ENCODE measurements at regions not wholly inside any gene's neighbourhood (a gene's known extent, or its start where the extent isn't known, plus 50 kb on each side); places are given as distances from the start of the nearest gene placed in this dataset.

DNA sequence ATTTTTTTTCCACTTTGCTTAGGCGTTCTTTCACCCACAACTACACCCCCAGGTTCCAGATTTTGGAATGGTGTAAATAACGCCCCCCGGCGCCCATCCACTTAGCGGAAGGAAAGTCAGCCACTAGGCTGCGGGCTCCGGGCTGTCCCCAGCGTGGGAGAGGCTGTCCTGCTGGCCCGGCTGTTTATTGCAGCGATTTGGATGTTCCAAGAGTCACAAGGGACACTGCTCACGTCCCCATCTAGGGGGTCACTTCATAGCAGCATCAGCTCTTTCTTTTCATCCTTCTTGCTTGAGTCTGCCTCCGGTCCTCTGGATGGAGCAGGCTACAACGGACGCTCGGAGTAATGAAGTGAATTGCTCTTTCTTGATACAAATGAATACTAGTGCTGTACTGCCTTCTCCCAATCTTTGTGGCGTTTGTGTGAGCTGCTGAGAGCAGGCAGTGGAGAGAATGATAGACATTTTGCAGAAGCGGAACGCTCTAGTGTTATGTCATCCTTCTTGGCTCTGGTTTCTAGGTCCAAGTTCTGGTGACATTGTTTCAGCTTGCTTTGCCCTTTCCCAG lies 50.7 kb upstream of the PAIP2B start:
- DNase-seq, result peak; percentile 76

DNA sequence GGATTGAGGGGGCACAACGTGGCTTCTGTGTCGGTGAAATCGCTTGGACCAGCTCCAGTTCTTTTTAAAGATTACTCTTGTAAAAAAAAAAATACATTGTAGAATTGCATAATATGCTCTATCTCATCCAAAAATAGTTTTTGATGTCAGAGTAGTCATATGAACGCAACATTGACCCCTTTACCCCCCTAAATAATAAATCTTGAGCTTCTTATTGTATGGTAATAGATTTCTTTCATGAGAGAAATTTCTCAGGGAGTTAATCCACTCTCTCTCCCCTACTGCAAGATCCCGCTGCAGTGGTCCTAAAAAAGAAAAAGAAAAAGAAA lies 50.2 kb upstream of the PAIP2B start:
- DNase-seq, result no peak

DNA sequence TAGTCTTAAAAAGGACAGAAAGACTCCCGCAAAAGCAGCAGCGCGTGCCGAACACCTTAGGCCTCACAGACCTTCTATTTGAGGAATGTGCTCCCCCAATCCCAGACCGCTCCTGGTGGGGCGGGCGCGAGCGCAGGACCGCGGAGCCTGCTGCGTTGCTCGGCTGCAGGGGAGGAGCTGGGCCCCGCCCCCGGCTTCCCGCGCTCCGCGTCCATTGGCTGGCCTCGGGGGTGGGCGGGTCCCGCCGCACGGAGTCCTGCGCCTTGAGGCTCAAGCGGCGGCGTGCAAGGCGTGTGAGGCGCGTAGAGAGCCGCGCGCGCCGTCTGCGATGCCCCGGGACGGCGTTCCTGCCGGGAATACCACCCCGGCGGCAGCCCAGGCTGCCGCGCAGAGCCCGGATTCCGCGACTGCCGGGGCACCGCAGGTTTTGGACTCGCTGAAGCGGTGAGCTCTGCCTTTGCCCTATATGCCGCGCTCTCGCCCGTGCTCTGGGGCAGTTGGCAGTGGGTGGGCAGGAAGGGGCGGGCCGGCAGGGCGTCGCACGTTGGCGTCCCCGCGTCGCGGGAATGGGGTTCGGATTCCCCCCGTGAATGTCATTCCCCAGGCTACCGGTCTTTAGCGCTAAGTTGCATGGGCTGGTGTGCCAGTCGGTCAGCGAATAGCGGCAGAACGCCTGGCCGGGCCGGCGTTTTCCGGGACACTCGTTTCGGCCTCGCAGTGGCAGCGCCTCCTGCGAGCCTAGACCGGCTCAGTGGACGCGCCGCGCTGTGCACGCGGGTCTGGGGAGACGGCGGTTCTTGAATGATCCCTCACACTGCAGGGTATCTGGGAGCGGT lies 49.6 kb upstream of the PAIP2B start:
- DNase-seq, result peak; percentile 93
